Activated T-cell treated with anti-CD3 and anti-CD28 coated beads, Interleukin-2, amount 50 U/mL, for 48 hours (primary cell): ENCODE measurements at regions not wholly inside any gene's neighbourhood (a gene's known extent, or its start where the extent isn't known, plus 50 kb on each side); places are given as distances from the start of the nearest gene placed in this dataset.

Source experiments
- DNase-seq, 2 experiments: peaks; one replicate each; pipeline ENCODE4 v3.0.0-alpha.2; 2020

DNA sequence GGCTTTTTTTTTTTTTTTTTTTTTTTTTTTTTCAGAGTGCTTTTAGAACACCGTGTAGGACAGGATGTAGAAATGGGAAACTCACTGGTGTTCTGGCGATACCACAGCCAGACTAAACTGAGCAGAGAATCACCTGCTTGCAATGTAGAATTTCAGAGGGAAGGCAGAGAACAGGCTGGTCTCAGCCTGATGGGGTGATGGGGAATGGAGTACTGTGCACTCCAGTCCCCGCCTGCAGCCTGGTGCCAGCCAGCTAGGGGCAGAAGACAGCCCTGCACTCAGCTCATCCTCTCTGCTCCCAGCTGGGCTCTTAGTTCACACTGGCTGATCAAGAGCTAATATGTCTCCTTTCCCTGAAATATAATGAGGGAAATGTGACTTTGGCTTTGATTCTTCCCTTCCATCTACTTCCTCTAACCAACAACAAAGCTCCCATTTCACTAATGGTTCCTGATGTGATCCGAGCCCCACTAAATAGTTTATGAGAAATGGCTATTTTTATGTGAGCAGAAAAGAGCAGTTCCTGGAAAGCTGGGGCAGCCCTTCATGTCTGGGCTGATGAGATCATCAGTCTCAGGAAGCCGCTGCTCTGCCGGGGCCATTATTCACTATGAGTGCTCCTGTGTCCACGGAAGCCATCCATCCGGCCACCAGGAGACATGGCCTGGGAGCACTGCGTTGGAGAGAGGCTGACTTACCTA lies 209.7 kb downstream of the GADD45G start:
- DNase-seq, result no peak

DNA sequence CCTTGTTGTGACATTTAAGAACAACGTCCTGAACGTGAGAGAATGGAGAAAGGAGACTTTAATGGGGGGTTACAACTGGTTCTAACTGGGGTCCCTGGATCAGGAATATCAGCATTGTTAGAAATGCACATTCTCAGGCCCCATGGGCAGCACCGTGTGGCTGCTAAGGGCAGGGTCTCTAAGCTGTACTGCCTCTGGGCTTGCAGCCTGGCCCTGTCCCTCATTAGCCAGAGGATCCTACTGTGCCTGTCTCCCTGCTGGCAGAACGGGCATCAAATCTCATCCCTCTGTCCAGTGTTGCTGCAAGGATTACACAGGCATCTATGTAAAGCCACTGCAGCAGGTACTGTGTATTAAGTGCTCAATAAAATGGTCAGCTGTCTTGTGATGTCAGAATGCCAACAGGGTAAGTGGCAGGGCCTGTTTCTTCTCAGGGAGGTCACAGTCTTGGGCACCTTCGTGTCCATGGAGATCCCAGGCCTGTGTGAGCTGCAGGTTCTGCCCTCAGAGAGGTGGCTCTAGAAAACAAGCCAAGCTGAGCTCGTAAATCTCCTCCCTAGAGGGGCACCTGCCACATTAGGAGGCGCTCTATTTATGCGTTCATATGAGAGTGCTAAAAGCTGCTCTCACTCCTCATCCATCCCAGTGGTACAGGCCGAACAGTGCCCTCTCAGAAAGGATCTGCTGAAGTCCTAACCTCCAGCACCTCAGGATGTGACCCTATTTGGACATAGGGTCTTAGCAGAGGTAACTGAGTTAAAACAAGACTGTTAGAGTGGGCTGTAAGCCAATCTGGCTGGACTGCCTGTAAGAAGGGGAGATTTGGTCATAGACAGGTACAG lies 210.5 kb downstream of the GADD45G start:
- DNase-seq, result no peak

DNA sequence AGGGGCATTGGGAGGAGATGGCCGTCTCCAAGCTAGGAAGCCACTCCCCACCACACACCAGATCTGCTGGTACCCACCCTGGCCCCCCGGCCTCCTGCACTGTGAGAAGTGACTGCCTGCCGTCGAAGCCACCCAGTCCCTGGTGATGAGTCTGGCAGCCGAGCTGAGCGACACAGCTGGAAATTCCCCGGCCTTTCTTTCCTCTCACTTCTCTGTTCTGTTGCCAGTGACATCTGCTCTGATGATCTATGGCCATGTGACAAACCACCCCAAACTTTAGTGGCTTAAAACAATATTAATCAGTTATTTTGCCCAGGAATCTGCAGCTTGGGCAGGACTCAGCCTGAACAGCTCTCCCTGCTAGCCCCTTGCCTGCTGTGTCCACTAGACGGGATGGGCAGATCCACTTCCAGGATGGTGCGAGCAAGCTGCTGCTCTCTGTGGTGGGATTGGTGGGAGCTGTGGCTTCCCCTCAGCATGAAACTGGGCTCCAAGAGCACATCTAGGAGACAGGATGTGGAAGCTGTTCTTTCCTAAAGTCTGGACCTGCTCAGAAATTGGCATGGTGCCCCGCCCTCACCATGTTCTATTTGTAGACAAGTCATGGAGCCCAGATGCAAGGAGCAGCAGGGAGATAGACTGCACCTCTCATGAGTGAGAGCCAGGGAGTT lies 211.2 kb downstream of the GADD45G start:
- no peak for DNase-seq

DNA sequence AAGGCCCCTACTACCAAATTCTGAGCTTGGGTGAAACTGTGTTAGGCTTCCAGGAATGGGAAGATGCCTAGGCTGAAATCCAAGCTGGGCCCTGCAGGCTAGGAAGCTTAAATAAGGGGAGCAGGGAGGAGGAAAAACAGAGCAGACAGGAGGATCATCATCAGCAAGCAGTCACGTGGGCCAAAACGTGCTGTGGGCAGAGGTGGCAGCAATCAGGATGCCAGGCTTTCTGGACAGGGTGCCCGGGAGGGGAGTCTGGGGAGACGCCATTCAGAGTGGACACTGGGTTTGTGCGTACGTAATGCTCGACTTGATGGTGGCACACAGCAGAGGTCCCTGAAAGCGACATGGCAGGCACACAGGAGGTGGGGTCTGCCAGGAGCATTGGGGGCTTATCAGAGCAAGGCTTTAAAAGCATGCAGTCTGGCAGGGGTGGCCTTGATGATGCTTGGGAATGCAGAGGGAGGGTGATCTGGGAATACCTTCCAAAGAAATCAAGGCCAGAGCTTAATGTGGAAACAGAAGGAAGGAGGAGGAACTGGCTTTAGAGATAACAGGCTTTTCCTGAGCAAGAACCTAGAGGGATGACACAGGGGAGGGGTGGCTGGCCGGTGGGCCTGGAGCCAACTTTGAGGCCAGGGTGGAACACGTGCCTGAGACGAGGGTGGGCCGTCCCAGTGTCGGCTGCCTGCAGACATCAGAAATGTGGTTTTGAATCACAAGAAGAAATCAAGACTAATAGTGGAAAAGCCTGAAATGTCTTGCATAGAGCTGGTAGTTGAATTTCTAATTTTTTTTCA lies 212.5 kb downstream of the GADD45G start:
- DNase-seq, result no peak

DNA sequence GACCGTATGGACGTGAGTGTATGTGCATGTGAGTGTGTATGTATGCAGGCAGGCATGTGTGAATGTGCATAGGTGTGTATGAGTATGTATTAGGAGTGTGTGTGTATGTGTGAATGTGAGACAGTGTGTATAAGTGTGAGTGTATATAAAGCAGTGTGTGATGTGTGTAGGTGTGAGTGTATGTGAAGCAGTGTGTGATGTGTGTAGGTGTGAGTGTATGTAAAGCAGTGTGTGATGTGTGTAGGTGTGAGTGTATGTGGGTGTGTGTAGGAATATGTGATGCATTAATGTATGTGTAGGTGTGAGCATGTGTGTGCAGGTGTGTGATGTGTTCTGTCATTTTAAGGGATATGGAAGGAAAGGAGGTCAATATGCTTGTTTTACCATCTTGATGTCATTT lies 215.5 kb downstream of the GADD45G start:
- DNase-seq, result no peak

DNA sequence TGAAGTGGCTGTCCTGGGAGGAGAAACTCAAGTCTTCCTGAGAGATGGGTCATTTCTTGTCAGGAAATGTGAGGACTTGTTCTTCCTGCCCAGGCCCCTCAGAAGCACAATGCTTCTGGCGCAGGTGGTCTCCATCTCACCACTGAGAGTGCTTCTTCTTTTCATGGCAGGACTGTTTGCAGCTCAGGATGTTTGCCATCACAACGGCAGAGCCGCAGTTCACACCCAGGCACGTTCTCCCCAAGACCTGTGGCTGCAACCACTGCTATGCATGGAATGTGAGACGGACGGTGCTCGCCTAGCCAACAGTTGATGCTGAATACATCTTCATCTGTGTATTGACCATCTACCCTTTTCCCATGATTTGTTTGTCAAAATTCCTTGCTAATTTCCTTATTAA lies 216.3 kb downstream of the GADD45G start:
- DNase-seq, result no peak

DNA sequence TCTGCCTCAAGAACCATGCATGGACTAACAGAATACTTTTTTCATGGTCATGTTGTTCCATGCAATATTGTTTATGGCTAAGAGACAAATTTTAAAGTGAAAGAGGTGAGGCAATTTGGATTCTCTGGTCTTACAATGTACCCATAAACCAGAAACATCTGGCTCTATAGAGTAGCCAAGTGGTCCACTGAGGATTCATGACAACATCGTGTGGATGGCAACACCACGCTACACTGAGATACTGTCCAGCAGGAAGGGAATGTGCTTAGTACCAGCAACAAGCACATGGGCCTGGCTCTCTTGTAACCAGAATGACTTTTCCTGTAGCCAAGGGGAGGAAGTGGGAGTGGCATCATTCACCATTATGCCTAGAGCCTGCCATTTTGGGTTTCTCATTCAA lies 218.2 kb downstream of the GADD45G start:
- DNase-seq, result no peak

DNA sequence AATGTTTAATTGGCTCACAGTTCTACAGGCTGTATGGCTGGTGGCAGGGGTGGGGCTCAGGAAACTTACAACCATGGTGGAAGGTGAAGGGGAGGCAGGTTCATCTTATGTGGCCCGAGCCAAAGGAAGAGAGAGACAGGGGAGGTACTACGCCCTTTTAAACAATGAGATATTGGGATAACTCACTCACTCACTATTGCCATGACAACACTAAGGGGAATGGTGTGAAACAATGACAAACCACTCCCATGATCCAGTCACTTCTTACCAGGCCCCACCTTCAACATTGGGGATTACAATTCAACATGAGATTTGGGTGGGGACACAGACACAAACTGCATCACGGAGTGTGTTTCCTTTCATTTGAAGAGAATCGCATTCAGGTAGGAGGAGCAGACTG lies 220.9 kb downstream of the GADD45G start:
- no peak for DNase-seq

DNA sequence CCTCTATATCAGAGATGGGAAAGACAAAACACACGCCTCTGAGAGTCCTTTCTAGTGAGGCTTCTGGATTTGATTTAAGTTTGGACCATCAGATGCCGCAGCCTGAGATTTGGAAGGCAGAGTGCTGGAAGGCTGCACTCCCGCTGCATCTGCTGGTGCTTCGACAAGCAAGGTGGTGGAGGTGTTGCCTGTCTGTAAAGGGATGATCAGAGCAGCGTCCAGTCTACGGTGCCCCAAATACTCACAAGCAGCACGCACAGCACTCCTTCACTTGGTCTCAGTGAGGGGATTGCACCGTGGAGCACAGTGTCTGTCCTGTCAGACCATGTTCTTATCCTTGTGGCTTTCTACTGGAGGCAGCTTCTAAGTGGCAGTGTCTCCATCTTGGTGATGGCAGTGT lies 221.4 kb downstream of the GADD45G start:
- no peak for DNase-seq

DNA sequence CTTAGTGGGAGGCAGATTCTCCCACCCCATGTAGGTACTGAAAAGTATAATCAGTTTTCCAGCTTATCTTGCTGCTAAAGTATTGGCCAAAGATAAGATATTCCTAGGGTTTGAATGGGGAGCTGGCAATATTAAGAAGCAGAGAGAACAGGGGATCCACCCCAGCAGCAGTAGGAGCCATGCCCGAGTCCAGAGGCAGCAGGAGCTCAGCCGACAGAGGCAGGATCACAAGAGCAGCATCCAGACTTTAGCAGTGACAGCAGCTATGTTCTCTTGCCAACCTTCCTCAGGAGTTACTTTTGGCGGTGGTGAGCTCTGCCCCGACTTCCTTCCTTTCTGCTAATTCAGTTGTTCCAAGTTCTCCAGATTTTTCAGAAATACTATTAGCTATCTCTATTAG lies 224.5 kb downstream of the GADD45G start:
- no peak for DNase-seq

DNA sequence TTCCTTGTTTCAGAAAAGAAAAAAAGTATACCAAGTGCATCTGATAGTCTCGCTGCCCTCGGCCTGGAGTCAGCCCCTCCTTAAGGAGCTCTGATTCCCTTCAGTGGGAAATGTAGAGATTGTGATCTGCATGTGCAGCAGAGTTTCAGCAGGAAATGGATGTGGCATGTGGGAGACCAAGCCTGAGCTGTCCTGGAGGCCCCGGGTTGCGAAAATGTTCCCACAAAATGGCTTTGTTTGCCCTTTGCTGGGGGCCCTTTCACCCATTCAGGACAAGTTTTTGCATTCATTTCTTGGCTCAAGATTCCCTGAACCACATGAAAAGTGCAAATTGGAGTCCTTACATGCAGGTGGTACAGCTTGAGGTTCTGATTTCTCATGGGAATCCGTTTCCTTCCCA lies 230.9 kb downstream of the GADD45G start:
- no peak for DNase-seq

DNA sequence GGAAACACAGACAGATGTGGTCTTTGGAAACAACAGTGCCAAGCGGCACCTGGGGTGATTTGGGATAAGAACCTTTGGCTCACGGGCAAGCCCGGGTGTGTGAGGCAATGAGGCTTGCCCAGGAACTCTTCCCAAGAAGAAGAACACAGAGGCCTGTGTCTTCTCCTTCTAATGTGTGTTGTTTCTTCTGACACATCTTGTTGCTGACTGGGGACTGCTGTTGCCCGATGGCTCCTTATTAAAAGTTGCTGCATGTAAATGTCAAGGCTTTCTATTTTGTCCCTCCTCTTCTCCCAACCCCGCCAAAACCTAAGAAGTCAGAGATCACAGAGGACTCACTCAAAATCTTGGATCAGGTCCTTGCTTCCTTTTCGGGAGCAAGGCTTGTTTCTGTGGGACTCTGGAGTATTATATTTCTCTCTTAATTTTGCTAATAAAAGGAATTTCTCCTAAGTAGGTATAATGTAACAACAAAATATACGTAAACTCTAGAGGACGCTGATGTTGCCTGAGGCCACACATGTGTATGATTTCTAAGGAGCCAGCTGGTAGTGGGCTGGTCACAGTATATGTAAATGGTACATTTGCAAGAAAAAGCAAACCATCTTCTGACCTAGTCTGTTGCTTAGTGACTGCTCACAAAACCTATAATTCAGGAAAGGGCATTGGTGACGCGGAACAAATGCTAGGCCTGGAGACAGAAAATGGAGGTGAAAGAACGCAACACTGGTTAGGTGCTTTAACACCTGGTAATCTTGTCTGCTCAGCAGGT lies 232.5 kb downstream of the GADD45G start:
- DNase-seq, result no peak

DNA sequence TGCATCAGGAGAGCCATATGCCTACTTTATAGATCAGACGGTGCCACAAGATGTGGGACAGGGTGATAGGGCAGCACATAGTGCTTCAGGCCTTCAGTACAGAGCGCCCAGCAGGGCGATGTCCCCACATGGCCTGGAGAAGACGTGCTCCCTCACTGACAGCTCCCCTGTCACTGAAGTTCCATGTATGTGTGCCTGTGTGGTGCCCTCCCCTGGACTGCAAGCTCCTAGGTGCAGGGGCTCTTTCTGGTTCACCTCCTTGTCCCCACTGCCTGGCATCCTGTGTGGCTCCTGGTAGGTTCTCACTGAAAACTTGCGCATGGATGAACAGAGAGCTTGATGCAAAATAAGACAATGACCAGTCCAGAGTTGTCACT lies 233.1 kb downstream of the GADD45G start:
- no peak for DNase-seq

DNA sequence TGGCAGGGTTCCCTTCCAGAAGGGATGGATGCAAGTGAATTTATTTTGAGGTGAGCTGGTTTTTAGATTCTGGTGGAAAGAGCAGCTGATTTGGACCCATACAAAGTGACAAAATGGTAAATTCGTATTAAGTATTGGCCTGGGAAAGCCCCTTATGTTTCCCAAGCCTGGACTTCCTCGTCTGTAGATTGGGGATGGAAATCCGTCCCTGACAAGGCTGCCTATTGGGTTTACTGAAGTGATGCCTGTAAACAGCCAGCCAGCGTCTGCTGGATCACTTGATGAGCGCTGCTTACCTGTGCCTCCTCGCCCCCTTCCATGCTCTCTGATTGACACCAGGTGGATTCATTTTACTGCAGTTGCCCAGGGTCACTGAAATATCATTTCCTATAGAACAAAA lies 233.8 kb downstream of the GADD45G start:
- DNase-seq, result no peak

DNA sequence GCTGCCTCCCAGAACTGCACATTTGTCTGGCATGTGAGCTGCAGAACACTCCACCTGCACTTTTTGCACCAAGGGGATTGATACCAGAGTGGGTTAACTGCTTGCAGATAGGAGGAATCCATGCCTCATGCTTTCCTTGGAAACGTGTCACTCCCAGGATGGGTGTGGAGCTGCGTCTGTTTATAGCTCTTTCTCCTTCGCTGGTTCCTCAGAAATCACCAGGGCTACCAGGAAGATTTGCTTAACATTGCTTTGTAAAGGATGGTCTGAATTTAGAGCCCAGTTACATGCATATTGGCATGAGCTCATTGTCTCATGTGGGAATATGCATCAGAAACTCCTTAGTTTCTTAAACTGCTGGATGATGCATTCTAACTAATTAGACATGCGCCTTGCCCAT lies 234.6 kb downstream of the GADD45G start:
- no peak for DNase-seq

DNA sequence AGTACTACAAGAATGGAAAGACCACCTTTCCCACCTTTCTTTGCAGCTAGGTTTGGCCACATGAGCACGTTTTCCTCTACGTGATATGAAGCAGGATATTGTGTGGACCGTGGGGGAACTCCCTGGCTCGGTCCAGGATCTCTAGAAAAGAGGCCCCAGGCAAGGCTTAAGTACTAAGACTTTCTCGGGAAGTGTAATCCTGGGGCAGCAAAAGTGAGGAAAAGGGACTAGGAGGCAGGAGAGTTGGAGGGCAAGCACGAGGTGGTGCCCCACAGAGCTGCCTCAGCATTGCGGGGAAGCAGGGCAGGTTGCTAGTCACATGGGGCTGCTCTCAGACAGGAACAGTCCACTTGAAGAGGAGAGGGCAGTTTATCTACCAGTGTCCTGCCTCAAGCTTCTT lies 235.1 kb downstream of the GADD45G start:
- no peak for DNase-seq

DNA sequence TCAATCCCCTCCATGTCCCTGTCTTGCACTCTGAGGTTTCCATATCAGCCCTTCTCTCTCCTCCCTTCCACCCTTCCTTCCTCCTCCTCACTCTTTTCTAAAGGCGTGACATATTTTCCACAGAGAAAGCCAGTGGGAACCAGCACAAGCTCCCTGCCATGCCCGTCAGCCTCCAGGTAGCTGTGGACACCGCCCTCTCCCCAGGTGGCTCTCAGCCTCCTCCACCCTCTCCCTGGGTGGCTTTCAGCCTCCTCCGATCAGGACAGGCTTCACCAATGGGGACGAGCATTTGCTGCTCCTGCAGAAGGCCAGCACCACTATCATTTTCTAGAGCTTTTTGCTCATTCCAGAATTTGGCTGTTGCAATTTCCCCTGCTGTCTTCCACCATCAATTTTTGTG lies 236.6 kb downstream of the GADD45G start:
- DNase-seq, result no peak

DNA sequence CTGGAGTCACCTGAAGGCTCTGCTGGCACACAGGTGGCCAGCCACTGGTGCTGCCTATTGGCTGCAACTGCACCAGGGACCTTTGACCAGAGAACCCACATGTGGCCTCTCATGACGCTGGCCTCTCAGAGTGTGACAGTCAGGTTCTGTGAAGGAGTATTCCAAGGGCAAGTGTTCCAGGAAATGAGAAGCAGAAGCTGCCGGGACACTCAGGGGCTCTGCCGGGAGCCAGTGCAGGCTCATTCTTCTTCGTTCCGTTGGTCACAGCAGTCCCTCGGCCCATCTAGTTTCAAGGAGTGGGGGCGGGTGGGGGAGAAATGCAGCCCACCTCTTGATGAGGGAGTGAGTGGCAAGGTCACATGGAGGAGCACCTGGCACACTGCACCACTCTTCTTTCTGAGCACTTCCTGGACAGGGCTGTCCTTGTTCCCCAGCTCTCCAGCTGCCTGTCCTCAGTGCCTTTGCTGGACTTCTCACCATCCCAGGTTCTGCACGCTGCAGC lies 237.5 kb downstream of the GADD45G start:
- no peak for DNase-seq

DNA sequence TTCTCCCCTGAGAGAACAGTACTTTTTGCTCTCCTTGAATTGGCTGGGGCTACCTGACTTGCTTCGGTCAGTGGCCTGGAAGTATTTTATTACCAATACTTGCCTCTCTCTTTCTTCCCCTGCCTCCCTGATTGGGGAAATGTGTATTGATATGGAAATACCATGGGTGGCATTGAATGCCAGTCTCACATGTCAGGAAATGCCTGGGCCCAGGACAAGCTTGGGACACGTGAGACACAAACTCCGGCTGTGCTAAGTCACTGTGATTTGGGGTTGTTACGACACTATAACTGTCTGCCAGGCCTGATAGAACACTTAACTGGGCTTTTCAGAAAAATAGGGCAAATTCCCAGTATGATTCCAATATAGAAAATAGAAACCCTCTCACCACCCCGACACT lies 238.3 kb downstream of the GADD45G start:
- DNase-seq, result no peak

DNA sequence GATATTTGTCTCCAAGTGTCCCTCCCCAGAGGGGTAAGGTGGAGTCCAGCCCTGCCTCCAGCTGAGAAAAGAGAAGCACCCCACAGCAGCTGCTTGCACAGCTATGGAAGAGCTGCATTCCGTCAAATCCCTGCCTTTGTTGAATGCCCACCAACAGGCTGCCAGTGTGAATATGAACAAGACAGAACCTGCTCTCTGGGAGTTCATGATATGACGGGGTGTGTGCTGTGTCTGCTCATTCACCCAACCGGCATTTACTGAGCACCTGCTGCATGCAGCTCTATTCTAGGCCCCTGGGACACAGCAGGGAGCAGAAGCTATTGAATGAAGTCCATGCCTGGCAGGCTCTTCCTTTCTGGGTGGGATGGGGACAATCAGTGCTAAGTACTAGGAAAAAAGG lies 238.8 kb downstream of the GADD45G start:
- DNase-seq, result no peak

DNA sequence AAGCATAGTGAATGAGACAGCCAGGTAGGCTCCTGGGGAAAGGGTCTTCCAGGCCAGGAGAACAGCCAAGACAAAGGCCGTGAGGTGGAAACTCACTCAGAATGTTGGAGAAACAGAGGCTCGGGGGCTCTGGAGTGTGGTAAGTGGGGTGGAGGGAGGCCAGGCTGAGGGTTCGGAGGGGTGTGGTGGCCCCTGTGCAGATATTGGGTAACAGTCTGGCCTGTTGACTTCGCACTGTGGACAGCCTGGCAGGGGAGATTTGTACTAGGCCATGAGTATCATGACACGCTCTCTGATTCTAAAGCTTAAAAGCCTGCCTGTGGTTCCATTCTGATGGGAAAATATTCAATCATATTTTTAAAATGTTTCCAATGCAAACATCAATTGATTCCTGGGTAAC lies 239.3 kb downstream of the GADD45G start:
- DNase-seq, result no peak

DNA sequence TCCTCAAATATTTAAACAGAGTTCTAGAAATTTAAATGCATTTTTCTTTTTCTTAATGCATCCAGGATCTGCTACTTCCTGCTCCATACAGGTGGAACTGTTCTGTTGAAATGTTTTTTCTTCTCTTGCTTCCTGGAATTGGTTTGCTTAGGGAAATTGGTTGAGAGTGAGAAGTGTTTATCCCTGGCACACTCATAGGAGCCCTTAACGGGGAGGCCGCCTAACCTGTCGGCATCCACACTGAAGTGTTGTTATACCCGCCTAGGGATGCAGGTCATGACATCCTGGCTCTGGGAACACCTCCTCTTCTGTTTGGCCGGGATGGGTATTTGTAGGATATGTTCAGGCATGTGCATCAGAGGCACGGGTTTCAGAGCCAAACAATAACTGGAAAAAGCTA lies 239.7 kb downstream of the GADD45G start:
- no peak for DNase-seq
